A549 (cell line): ENCODE measurements at regions not wholly inside any gene's neighbourhood (a gene's known extent, or its start where the extent isn't known, plus 50 kb on each side); places are given as distances from the start of the nearest gene placed in this dataset.

ENCODE experiments used
- BHLHE40 ChIP-seq: IDR thresholded peaks from 2 replicates; pipeline ENCODE4 v1.6.1; 2012; ENCODE audit warnings: low read depth, low read length, inconsistent platforms
- CBX2 ChIP-seq: fragments of 200-600 bp; sonication (generic); IDR thresholded peaks from 2 replicates; pipeline ENCODE4 v1.6.1; 2016; ENCODE audit warnings: low read depth, mild to moderate bottlenecking, borderline replicate concordance
- CEBPB ChIP-seq, 2 experiments: fragments of >200 bp in 1 of 2; sonication (Bioruptor Twin) in 1 of 2; formaldehyde crosslinking in 1 of 2; IDR thresholded peaks; 2 replicates each; pipeline ENCODE4 v1.6.1; 2012 to 2016
- EP300 ChIP-seq, 2 experiments: fragments of >200 bp; sonication (Bioruptor Twin); formaldehyde crosslinking; IDR thresholded peaks; 2 replicates in 1 of 2; 3 replicates in 1 of 2; pipeline ENCODE4 v1.6.1; 2016 to 2017
- HDAC2 ChIP-seq: fragments of 200-600 bp; sonication (generic); IDR thresholded peaks from 2 replicates; pipeline ENCODE4 v1.6.1; 2016
- JUN ChIP-seq, 2 experiments: fragments of >200 bp; sonication (Bioruptor Twin); formaldehyde crosslinking; IDR thresholded peaks; 2 replicates in 1 of 2; 3 replicates in 1 of 2; pipeline ENCODE4 v1.6.1; 2016 to 2017
- KDM1A ChIP-seq: fragments of 200-600 bp; sonication (generic); IDR thresholded peaks from 2 replicates; pipeline ENCODE4 v1.6.1; 2016; ENCODE audit warnings: low read depth, mild to moderate bottlenecking
- MYC ChIP-seq: IDR thresholded peaks from 2 replicates; pipeline ENCODE4 v1.6.1; 2012; ENCODE audit warnings: mild to moderate bottlenecking, inconsistent platforms, low read length, improper control_type of control experiment, borderline replicate concordance
- NFE2L2 ChIP-seq: fragments of 150-350 bp; conservative IDR thresholded peaks from 2 replicates; pipeline ENCODE4 v1.6.1; 2014; ENCODE audit warnings: low read length
- NR3C1 ChIP-seq: fragments of >200 bp; sonication (Bioruptor Twin); formaldehyde crosslinking; IDR thresholded peaks from 3 replicates; pipeline ENCODE4 v1.6.1; 2017
- POLR2A ChIP-seq: IDR thresholded peaks from 2 replicates; pipeline ENCODE4 v1.6.1; 2012; ENCODE audit warnings: mild to moderate bottlenecking, low read length
- SREBF2 ChIP-seq: fragments of 450-650 bp; IDR thresholded peaks from 2 replicates; pipeline ENCODE4 v1.6.1; 2014; ENCODE audit warnings: mild to moderate bottlenecking, moderate library complexity
- TF ChIP-seq, protein P1 (sequence below): fragments of >200 bp; sonication (Bioruptor Twin); formaldehyde crosslinking; IDR thresholded peaks from 3 replicates; pipeline ENCODE4 v1.5.1; 2016
- TF ChIP-seq, protein P2 (sequence below): IDR thresholded peaks from 2 replicates; pipeline ENCODE4 v1.6.1; 2012

DNA sequence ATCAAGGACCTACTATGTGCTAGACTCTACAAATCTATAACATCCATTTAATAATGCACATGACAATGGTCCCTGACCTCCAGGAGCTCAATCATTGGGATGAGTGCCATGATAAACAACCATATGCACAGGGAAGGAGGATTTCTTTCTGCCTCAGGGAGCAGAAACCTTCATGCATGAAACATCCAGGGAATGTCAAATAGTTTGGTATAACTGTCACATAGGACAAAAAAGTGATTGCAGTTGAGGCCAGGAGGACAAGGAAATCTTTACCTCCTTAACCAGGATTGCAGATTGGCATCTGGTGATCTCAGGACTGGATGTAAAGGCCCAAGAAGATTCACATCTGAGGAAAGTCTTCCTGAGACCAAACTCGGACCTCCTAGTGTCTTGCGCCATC, 993.1 kb downstream of the KCNMA1 start:
- no peak for TF ChIP-seq MYC
- TF ChIP-seq JUN (IDR thresholded peaks at IDR 0.05), result no peak
- no peak for TF ChIP-seq BHLHE40
- no peak for TF ChIP-seq NR3C1
- TF ChIP-seq, protein P1, sequence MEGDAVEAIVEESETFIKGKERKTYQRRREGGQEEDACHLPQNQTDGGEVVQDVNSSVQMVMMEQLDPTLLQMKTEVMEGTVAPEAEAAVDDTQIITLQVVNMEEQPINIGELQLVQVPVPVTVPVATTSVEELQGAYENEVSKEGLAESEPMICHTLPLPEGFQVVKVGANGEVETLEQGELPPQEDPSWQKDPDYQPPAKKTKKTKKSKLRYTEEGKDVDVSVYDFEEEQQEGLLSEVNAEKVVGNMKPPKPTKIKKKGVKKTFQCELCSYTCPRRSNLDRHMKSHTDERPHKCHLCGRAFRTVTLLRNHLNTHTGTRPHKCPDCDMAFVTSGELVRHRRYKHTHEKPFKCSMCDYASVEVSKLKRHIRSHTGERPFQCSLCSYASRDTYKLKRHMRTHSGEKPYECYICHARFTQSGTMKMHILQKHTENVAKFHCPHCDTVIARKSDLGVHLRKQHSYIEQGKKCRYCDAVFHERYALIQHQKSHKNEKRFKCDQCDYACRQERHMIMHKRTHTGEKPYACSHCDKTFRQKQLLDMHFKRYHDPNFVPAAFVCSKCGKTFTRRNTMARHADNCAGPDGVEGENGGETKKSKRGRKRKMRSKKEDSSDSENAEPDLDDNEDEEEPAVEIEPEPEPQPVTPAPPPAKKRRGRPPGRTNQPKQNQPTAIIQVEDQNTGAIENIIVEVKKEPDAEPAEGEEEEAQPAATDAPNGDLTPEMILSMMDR, result no peak
- TF ChIP-seq NFE2L2, result no peak
- TF ChIP-seq KDM1A, result no peak
- TF ChIP-seq CEBPB (IDR thresholded peaks at IDR 0.05), result no peak
- TF ChIP-seq HDAC2, result no peak
- no peak for TF ChIP-seq SREBF2
- TF ChIP-seq POLR2A, result no peak
- no peak for TF ChIP-seq CBX2
- TF ChIP-seq, protein P2, sequence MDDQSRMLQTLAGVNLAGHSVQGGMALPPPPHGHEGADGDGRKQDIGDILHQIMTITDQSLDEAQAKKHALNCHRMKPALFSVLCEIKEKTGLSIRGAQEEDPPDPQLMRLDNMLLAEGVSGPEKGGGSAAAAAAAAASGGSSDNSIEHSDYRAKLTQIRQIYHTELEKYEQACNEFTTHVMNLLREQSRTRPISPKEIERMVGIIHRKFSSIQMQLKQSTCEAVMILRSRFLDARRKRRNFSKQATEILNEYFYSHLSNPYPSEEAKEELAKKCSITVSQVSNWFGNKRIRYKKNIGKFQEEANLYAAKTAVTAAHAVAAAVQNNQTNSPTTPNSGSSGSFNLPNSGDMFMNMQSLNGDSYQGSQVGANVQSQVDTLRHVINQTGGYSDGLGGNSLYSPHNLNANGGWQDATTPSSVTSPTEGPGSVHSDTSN, result no peak
- TF ChIP-seq EP300 (IDR thresholded peaks at IDR 0.05), result no peak
